NCI-H128 (cell line): ENCODE measurements at regions not wholly inside any gene's neighbourhood (a gene's known extent, or its start where the extent isn't known, plus 50 kb on each side); places are given as distances from the start of the nearest gene placed in this dataset.

Source experiments
- DNase-seq: peaks from one replicate; lab custom pipeline; 2025; ENCODE audit not compliant: unreplicated experiment; lab: John Stamatoyannopoulos, UW

DNA sequence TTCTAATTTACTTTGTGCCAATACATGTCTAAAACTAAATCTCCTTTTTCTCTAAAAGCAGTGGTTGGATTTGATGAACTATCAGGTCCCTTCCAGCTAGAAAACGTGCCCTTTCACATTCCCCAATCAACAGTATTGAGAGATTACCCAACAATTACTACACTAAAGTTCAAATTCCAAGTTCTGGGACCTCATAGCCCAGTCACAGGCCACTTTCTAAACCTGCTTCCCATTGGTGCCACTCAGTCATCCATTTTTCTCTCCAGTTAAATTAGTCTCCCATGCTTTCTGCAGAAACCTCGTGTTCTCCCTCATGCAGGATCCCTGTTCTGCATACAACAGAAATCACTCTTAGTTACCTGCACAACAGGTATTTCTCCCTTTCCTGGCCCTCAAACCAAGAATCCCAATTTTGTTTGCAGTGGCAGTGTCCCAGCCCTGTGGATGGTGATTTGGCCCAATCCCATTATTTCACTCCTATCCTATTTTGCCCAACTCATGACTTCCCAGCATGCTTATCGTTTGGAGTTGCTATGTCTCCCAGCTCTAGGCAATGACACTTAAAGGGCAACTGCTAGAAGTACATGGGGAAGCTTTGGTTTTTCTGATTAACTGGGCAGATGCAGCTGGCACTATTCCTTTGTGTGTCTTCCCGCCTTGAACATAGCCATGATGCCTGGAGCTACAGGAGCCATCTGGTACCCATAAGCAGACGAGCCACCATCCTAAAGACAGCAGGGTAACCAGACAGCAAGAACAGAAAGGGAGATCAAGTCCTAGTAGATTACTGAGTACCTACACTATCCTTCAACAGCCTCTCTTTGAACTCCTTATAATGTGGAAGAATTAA lies 224.2 kb downstream of the MINAR1 start:
- no peak for DNase-seq

DNA sequence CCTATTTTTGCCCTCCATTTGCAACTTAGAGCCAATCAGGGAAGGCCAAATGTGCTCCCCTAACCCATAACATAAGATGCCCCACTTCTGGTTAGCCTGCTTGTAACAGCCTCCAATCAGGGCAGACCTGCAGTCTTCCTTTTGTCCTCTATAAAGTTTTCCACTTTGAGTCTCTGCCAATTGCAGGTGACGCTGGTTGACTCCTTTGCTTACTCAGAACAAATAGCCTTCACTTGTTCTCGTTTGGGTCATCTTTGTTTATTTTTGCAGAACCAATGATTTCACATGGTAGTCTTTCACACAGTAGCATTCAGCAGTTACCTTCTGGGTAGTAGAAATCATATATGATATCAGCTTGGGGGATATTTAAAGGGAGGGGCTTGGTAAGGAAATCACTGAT lies 225.6 kb downstream of the MINAR1 start:
- no peak for DNase-seq

DNA sequence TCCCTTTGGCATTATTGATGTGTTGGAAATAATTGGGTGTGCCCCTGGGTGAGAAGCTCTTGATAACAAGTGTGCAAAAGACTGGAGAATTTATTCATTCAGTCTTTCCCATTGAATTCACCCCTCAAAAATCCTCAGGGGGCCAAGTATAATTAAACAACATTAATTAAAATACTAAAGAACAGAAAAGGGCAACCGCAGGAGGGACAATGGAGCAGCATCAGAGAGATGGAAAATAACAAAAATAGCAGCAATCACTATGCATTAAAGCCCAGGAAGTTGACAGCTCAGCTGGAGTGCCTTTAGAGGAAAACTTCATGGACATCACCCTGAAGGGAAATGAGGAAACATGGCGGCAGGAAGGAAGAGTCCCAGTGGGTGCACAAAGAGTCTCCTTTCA lies 227.6 kb downstream of the MINAR1 start:
- no peak for DNase-seq

DNA sequence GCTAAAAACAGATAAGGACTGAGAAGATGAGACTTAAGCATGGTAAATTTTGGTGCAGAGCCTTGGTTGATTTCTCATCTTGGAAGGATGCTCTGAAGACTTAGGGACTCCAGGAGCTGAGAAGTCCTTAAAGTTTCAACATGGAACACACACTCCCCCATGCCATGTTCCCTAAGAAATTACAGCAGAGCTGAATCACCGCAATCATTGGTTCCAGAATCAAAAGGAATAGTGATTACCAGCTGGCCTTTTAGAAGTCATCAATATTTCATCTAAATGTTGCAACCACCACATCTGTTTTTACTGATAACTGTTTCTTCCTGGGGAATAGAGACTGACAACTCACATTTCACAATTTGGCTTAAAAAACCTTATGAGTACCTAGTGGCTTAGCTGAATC lies 229.3 kb downstream of the MINAR1 start:
- no peak for DNase-seq

DNA sequence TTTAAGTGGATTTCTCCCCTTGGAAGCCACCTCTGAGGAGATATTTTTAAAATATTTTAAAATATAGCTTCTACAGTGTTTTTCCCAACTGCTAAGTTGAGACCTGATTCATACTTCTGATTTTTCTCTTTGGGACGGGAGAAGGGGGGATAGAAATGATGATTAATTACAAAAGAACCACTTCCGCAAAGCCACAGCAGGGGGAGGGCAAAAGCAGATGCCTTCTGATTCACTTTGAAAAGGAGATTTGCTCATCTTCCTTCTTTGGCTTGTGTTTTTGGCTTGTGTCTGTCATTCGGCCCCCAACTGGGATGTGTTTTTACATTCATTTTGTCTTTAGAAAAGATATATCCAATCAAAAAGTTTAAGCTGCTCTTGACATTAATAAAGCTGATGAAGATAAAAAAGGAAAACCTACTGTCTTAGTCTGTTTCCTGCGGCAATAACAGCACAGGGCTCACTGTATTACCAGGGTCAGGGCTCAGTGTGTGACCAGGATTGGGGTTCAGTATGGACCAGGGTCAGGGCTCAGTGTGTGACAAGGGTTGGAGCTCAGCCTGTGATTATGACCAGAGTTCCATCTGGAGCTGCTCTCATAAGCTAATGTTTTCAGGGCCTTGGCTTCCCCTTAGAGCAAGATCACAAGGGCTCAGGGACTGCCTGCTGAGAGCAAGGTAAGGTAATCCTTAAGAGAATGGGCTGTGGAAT lies 223.2 kb downstream of the MTHFS start:
- no peak for DNase-seq

DNA sequence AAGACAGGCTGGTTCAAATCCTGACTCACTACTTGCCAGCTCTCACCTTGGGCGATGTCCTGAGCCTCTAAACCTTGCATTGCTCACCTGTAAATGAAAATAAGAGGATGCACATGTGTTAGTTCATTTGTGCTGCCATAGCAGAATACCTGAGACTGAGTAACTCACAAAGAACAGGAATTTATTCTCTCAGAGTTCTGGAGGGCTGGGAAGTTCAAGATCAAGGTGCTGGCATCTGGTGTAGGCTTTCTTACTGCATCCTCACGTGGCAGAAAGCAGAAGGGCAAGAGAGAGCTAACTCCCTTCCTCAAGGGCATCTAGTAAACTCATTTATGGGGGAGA lies 222.7 kb downstream of the MTHFS start:
- DNase-seq = no peak

DNA sequence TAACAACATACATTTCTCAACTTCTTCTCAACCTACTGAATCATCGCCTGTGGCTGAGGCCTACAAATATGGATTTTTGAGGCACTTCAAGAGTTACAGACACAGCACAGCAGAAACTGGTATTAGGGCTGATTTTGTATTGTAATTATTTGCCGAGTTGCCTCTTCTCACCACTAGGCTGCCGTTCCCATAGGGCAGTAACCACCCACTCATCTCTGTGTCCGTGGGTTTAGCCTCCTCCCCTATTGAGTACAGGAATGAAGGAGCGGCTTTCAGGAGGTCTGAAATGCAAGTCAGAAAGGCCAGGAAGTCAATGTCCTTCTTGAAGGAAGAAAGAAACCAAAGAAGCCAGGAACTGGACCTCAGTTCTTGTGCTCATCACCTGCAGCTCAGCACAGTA lies 220.8 kb downstream of the MTHFS start:
- no peak for DNase-seq

DNA sequence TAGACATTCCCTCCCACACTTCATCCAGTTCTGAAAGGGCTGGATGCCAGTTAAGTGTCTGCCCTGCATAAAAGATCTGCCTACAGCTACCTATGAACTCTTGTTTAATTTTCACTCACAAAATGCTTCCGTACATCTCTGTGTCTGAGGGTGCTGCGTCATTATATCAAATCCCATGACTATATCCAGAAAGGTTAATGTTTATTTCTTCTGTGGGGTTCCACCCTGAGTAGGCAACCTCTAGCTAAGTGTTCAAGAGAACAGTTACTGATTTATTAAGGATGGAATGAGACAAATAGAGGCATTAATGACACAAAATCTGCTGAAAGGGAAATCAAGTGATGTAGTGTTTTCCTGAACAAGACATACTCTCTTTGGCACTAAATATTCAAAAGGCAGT lies 220.2 kb downstream of the MTHFS start:
- no peak for DNase-seq

DNA sequence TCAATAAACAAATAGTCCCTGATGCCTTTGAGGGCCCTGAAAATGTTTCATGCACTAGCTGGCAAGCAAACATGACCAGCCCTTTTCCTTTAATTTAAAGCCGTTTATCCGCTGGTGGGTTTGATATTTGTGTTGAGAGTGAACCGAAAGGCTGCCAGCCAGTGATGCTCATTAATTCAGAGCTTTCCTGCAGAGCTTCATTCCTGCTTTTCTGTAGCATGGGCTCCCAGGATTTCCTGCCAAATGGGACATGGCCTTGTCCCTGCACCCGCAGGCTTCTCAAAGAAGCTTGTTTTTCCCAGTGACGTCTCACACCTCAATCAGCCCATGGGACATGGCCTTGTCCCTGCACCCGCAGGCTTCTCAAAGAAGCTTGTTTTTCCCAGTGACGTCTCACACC lies 219.6 kb downstream of the MTHFS start:
- DNase-seq = no peak

DNA sequence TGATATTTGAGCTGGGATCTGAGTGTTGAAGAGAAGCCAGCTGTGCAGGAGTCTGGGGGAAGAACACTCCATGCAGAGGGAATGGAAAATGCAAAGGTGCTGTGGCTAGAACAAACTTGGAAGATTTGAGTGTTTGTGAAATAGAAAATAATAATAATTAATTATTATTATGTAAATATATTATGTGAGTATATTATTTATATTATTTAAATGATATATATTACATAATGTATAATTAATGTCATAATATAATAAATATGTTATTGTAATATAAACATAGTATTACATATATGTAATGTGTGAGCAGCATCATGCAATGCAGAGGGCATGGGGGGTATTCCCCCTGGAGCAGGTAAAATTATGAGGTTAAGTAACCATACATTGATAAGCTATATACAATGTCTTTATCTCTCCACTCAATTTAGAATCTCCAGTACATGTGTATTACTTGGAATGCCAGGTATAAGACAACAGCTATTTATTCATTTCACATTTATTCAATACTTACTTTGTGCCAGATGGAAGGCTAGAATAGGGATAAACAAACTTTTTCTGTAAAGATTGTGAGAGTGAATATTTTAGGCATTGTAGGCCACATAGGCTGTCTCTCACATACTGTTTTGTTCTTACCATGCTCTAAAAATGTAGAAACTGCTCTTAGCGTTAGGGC lies 218.6 kb downstream of the MTHFS start:
- DNase-seq = no peak

DNA sequence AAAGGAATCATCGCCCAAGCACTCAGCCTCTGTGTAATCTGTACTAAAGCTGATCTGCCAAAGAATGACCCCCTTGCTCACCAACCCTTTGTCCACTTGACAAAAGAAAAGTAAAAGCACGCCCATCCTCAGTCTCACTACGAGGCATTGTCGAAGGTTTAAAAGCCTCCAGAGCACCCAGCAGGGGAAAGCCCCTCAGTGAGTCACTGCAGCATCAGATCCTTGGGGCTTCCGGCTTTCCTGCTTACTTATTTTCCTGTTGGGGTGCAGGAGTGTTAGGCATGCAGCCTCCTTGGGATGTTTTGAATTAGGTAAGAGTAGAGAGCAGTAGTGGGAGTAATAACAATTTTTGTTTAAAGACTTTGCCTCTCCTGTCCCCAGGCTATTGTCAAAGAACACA lies 216.1 kb downstream of the MTHFS start:
- no peak for DNase-seq

DNA sequence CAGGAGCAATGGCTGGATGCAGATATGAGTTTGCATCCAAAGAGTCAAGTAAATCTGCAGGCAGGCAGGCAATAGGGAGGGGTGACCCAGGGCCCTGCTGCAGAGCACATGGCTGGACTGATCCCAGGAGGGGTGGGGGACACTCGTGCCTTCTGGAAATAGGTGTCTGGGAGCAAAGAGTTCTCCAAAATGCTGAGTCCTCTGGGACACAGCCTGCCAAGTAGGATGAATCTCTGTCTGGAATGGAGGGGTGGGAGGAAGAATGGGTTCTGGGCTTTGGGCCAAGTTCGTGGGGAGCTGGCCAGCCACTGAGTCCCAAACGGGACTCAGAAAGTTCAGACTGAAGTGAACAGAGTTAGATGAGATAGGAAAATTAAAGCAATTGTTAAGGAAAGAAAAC lies 214.5 kb downstream of the MTHFS start:
- no peak for DNase-seq

DNA sequence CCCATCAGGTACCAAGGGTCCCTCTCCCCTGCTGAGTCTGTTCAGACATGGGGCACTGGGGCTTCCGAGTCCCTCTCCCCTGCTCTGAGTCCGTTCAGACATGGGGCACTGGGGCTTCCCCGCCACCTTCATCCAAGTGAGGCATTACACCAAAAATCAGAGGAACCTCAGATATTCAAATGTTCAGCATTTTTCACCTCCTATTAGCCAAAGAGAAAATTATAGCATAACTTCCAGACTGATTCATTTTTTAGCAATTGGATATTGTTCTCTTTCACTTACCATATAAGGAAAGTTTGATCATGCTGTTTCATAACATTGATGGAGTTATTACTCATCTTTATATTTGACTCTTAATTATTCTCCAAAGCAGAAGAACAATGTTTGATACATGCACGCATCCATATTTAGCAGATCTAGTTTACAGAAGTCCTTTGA lies 213.9 kb downstream of the MTHFS start:
- no peak for DNase-seq

DNA sequence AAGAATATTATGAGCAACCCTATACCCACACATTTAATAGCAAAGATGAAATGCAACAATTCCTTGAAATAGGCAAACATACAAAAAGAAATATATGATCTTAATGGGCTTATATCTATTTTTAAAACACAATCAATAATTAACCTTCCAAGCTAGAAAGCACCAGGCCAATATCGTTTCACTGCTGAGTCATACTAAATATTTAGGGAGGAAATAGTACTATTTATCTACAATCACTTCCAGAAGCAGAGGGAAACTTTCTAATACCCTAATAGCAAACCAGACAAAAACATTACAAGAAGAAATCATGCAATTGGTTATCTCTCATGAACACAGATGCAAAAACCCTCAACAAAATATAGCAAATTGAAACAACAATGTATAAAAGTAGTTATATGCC lies 207.8 kb downstream of the MTHFS start:
- DNase-seq = no peak

DNA sequence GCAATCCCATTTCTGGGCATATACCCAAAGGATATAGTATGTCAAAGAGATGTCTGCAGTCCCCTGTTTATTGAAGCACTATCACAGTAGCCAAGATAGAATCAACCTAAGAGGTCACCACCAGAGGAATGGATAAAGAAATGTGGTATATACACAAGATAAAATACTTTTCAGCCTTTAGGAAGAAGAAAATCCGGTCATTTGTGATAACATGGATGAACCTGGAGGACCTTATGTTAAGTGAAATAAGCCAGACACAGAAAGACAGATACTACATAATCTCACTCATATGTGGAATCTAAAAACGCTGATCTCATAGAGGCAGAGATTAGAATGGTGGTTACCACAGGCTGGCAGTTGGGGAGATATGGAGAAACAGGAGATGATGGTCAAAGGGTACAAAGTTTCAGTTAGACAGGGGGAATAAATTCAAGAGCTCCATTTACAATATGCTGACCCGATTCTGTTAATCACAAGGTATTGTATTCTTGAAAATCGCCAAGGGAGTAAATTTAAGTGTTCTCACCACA lies 195.8 kb downstream of the MTHFS start:
- DNase-seq = no peak

DNA sequence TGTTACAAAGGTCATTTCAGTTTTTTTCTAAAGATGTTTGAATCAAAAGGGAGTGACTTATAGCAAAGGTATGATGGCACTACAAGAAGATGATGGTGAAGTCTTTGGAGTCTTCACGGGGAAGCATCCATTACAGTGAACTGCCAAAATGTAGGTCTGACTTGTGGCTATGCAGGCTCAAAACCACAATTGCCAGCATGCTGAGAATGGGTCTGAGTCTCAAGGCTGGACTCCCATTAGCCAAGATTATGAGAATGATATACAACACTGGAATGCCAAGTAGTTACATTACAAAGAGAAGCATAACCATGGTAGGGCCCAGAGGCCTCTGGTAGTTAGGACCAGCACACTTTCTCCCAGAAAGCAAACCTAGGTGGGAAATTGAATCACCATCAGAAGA lies 194.2 kb downstream of the MTHFS start:
- no peak for DNase-seq

DNA sequence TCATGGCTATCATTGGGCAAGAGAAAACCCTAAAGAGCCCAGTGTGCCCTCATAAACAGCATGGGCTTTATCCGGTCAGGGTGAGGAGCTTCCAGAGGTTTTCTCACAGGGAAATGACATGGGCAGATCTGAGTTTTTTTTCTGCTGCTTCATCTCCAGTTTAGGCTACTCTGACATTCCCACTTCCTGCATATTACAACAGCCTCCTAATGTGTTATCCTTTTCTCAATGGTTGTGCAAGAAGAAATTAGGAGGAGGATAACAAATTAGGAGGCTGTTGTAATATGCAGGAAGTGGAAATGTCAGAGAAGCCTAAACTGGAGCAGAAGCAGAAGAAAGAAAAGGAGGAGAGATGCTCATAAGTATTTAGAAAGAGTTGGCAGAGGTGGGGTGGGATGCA lies 175.6 kb downstream of the MTHFS start:
- DNase-seq = no peak

DNA sequence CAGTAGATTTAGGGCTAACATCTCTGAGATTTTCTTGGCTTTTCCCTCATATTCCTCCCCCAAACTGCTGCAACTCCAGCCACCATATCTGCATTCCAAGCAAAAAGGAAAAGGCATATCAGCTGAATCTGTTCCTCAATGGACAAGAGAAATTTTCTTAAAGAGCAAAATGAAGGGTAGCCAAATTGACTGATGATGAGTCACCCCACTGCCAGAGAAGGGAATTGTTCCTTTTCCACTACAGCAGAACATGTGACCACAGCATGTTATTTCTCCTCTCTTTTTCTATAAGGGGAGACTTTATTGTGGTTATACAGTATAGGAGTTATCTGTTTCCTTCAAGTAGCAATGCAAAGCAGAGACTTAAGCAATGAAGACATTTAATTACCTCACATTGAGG lies 172.5 kb downstream of the MTHFS start:
- DNase-seq = no peak

DNA sequence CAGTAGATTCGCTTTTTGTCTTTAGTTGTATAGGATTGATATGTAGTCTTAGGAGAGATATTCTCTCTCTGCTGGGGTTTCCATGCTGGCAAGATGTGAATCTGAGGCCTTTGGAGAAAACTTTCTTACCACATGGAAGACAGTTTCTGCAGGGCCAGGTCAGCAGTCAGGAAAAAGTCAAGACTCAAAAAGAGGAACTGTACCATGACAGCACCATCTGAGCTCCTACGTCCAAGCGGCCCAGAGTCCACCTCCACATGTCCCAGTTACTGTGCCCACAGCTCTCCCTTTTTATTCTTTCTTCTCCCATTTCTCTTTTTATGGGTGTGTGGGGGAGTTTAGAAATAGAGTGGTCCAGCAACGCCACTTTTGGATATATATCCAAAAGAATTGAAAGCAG lies 172.0 kb downstream of the MTHFS start:
- DNase-seq = no peak

DNA sequence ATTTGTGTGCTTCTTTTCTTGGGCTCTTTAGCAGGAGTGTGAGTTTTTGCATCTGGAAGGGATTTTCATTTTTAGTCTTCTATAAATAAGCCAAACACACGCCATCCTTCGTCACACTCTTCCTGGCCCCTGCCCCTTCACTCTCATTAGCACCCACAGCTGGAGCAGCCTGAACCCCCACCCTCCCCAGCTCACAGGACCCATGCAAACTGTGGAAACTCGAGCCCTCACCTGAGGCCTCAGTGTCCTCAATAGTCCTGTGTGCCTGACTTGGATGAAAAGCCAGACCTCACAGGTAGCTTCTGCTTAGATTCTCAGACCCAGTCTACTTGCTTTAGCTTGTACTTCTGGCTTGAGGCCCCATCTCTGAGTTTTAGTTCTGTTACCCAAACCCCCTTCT lies 167.9 kb downstream of the MTHFS start:
- DNase-seq = no peak

DNA sequence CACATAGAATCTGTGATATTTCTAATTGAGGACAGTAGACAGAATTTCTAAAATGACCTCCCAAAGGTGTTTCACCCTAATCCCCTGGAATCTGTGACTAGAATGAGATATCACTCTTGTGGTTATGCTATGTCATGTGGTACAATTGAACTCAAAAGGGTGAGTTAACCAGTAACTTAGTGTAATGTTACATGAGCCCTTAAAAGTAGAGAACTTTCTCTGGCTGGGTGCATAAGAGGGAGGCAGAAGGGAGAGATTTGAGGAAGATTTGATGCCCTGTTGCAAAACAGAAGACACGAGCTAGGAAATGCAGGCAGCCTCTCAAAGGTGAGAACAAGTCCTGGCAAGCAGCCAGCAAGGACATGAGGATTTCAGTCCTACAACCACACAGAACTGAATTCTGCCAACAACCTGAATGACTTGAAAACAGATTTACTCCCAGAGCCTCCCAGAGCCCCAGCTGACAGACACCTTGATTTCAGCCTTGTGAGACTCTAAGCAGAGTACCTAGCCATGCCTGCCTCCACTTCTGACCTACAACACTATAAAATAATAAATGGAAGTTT lies 160.3 kb downstream of the MTHFS start:
- no peak for DNase-seq

DNA sequence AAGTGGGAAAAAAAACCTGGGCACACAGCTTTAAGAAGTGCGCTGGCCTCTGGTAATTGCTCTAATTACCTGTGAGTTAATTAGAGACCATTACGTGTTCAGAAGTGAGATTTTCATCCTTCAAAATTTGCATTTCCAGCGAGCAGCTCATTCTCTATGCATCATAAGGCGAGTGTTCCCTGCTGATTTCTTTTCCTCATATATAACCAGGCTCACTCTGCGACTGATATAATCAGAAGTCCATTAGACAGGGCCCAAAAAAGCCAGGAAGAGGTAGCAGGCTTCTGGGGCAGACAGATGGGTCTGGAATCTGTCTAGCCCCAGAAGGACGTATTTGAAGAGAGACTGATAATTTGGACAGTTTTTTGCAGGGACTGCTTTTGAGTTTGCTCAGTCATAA lies 158.7 kb downstream of the MTHFS start:
- DNase-seq = no peak
